ENCODE measurements at regions not wholly inside any gene's neighbourhood (a gene's known extent, or its start where the extent isn't known, plus 50 kb on each side); places are given as distances from the start of the nearest gene placed in this dataset.

DNA sequence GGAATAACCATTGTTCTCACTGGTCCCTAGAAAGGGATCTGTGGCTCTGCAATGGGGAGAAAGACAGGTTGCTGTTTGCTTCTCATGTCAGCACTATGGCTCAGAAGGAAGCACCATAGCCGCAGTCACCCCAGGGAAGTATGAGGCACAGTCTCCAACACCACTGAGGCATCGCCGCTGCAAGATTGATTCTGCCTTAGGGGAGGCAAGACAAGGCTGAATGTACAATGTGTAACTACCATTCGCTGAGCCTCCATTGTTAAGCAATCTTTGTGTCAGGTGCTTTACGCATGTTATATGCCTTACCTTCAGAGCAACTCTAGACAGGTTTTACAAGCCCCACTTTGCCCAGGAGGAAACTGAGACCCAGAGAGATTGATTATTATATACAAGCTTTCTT, 100.7 kb upstream of the KCNMB2 start:
- no peak for TF ChIP-seq POLR2AphosphoS5 (IDR thresholded peaks at IDR 0.05)
- TF ChIP-seq, protein P1, sequence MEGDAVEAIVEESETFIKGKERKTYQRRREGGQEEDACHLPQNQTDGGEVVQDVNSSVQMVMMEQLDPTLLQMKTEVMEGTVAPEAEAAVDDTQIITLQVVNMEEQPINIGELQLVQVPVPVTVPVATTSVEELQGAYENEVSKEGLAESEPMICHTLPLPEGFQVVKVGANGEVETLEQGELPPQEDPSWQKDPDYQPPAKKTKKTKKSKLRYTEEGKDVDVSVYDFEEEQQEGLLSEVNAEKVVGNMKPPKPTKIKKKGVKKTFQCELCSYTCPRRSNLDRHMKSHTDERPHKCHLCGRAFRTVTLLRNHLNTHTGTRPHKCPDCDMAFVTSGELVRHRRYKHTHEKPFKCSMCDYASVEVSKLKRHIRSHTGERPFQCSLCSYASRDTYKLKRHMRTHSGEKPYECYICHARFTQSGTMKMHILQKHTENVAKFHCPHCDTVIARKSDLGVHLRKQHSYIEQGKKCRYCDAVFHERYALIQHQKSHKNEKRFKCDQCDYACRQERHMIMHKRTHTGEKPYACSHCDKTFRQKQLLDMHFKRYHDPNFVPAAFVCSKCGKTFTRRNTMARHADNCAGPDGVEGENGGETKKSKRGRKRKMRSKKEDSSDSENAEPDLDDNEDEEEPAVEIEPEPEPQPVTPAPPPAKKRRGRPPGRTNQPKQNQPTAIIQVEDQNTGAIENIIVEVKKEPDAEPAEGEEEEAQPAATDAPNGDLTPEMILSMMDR (IDR thresholded peaks at IDR 0.05): no peak

Data from breast epithelium (tissue), 3 donors.